ENCODE measurements at regions not wholly inside any gene's neighbourhood (a gene's known extent, or its start where the extent isn't known, plus 50 kb on each side); places are given as distances from the start of the nearest gene placed in this dataset.

- POLR2A ChIA-PET: no interaction called here
- Histone ChIP-seq H2AFZ (ENCODE audit: control insufficient read depth, low read depth, low read length) (no peak overlapping the region), H4K20me1 (ENCODE audit: control insufficient read depth, insufficient read depth) (no peaks in the 10 kb centered on the region), H3K9me3 (replicated peaks; ENCODE audit: control insufficient read depth, insufficient read depth, low read length) (no peaks in the 10 kb centered on the region; the same call in 2 of the 3 replicates), H3K4me2 (ENCODE audit: control insufficient read depth, insufficient read depth) (no peak overlapping the region), H3K27me3 (replicated peaks in 1 of 2; ENCODE audit: control insufficient read depth in 2 of 2, insufficient read depth in 2 of 2, low read length in 1 of 2) (no peaks in the 10 kb centered on the region), H3K79me2 (ENCODE audit: control insufficient read depth, insufficient read depth, low read length) (no peaks in the 10 kb centered on the region), H3K4me1 (ENCODE audit: control insufficient read depth, insufficient read depth, low read length) (no peaks in the 10 kb centered on the region), H3K9ac (ENCODE audit: control insufficient read depth, insufficient read depth, low read length) (no peak overlapping the region), H3K27ac (ENCODE audit: control insufficient read depth, insufficient read depth) (no peak overlapping the region), H3K36me3 (ENCODE audit: control insufficient read depth in 2 of 2, insufficient read depth in 2 of 2, low read length in 1 of 2) (no peaks in the 10 kb centered on the region), H3K4me3 (no peak overlapping the region)
- FAIRE-seq (no peak), DNase-seq (ENCODE audit: low read depth, low spot score) (no peak), ATAC-seq (no peak)
- no peak for TF ChIP-seq RFX5 (IDR thresholded peaks at IDR 0.05; ENCODE audit: low read depth, low read length)
- TF ChIP-seq RCOR1 (conservative IDR thresholded peaks at IDR 0.05; ENCODE audit: low read depth, low read length): no peak
- no peak for TF ChIP-seq MTA2 (IDR thresholded peaks at IDR 0.05; ENCODE audit: low read depth)
- no peak for TF ChIP-seq WRNIP1 (IDR thresholded peaks at IDR 0.05; ENCODE audit: borderline replicate concordance, low read depth, low read length)
- TF ChIP-seq ELK1 (IDR thresholded peaks at IDR 0.05; ENCODE audit: low read depth, low read length): no peak
- TF ChIP-seq ZNF217 (IDR thresholded peaks at IDR 0.05): no peak
- 86% methylated on average over 2 of the region's 2 CpGs for WGBS (ENCODE audit: insufficient coverage, insufficient replicate concordance, low lambda C conversion rate, missing lambda C conversion rate)
- BruUV-seq (replicated peaks): no TSS peak
- RAD21 ChIA-PET (ENCODE audit: unreplicated experiment): no interaction called here
- CTCF ChIA-PET: no interaction called here
- SMC1A ChIA-PET (ENCODE audit: uncharacterized antibody, unreplicated experiment): interaction anchor here (0.7 kb wide), 1 partner anchor 1729 kb away, joined by 3 read pairs; no protein-coding TSS in a partner anchor
- intact Hi-C loops (cut with micrococcal nuclease; ENCODE audit: unreplicated experiment): no loop called here
- in situ Hi-C loops (cut with MboI): no loop called here
Observed at GRCh38 chr11:98007072-98007471, 1013.7 kb upstream of the CNTN5 start.

GRCh38 chr11:98027652-98028051, 993.1 kb upstream of the CNTN5 start:
- in situ Hi-C loops (cut with MboI): no loop called here
- ATAC-seq: no peak
- 1% methylated on average over 2 of the region's 2 CpGs for WGBS (ENCODE audit: insufficient coverage, insufficient replicate concordance, low lambda C conversion rate, missing lambda C conversion rate)
- intact Hi-C loops (cut with micrococcal nuclease; ENCODE audit: unreplicated experiment): no loop called here
- H3K9me3 ChIP-seq (replicated peaks; ENCODE audit: control insufficient read depth, insufficient read depth, low read length): no peaks in the 10 kb centered on the region
- no peak for FAIRE-seq
- no peaks in the 10 kb centered on the region for H4K20me1 ChIP-seq (ENCODE audit: control insufficient read depth, insufficient read depth)
- POLR2A ChIA-PET: no interaction called here
- H3K79me2 ChIP-seq (ENCODE audit: control insufficient read depth, insufficient read depth, low read length): no peaks in the 10 kb centered on the region
- no peak overlapping the region for H3K4me2 ChIP-seq (ENCODE audit: control insufficient read depth, insufficient read depth)
- H3K27me3 ChIP-seq (replicated peaks in 1 of 2; ENCODE audit: control insufficient read depth in 2 of 2, insufficient read depth in 2 of 2, low read length in 1 of 2): no peaks in the 10 kb centered on the region
- H3K9ac ChIP-seq (ENCODE audit: control insufficient read depth, insufficient read depth, low read length): no peak overlapping the region
- no peak for DNase-seq (ENCODE audit: low read depth, low spot score)
- SMC1A ChIA-PET (ENCODE audit: uncharacterized antibody, unreplicated experiment): no interaction called here
- H2AFZ ChIP-seq (ENCODE audit: control insufficient read depth, low read depth, low read length): no peak overlapping the region
- no peaks in the 10 kb centered on the region for H3K4me1 ChIP-seq (ENCODE audit: control insufficient read depth, insufficient read depth, low read length)
- CTCF ChIA-PET: no interaction called here
- H3K27ac ChIP-seq (ENCODE audit: control insufficient read depth, insufficient read depth): no peak overlapping the region
- H3K36me3 ChIP-seq (ENCODE audit: control insufficient read depth in 2 of 2, insufficient read depth in 2 of 2, low read length in 1 of 2): no peaks in the 10 kb centered on the region
- RAD21 ChIA-PET (ENCODE audit: unreplicated experiment): no interaction called here
- no TSS peak for BruUV-seq (replicated peaks)
- no peak overlapping the region for H3K4me3 ChIP-seq
- TF ChIP-seq PRDM15 (CRISPR knock-in tag; IDR thresholded peaks at IDR 0.05) (no peak), HDGF (IDR thresholded peaks at IDR 0.05) (no peak), WRNIP1 (IDR thresholded peaks at IDR 0.05; ENCODE audit: borderline replicate concordance, low read depth, low read length) (no peak), PBX3 (IDR thresholded peaks at IDR 0.05; ENCODE audit: insufficient replicate concordance, low read depth, low read length) (no peak), E4F1 (IDR thresholded peaks at IDR 0.05; ENCODE audit: borderline replicate concordance, partially characterized antibody) (no peak)

All from GM12878 (cell line).